IMR-90 (cell line): ENCODE measurements at regions not wholly inside any gene's neighbourhood (a gene's known extent, or its start where the extent isn't known, plus 50 kb on each side); places are given as distances from the start of the nearest gene placed in this dataset.

ENCODE experiments used
- ATAC-seq: fragments of 200-7000 bp; cut with Tn5 transposase; 2 replicates; pipeline ENCODE4 v1.9.1; 2020; ENCODE audit warnings: low read depth, mild to moderate bottlenecking, moderate library complexity
- BruUV-seq: library from RNA; stranded (reverse); fragments of 400-500 nt; replicated peaks from 2 replicates; lab custom pipeline; 2021; lab: Mats Ljungman, UMichigan
- CTCF ChIA-PET: fragments of 300-600 bp; formaldehyde crosslinking; extraction: SDS; loops from one replicate; lab custom pipeline; 2021; ENCODE audit warnings: antibody characterized with exemption; lab: Yijun Ruan, JAX
- POLR2A ChIA-PET: fragments of 300-600 bp; sonication (Branson Sonifier 250); formaldehyde crosslinking; loops from one replicate; lab custom pipeline; 2022; ENCODE audit warnings: antibody characterized with exemption; ENCODE audit not compliant: unreplicated experiment; lab: Charles Lee
- DNase-seq: peaks from one replicate; pipeline ENCODE4 v3.0.0; 2013
- H2AFZ ChIP-seq: replicated peaks from 2 replicates; pipeline ENCODE3; 2013; ENCODE audit warnings: low read length, mild to moderate bottlenecking; ENCODE audit not compliant: poor library complexity
- H2AK5ac ChIP-seq: 2 replicates; pipeline ENCODE4 v1.6.1; 2013; ENCODE audit warnings: low read depth, low read length, inconsistent platforms
- H2AK9ac ChIP-seq: replicated peaks from 2 replicates; pipeline ENCODE3; 2013; ENCODE audit warnings: mild to moderate bottlenecking, low read depth, low read length, moderate library complexity; ENCODE audit not compliant: poor library complexity
- H2BK120ac ChIP-seq: 2 replicates; pipeline ENCODE4 v1.6.1; 2013; ENCODE audit warnings: low read depth, low read length, inconsistent platforms
- H2BK15ac ChIP-seq: 3 replicates; pipeline ENCODE4 v1.6.1; 2013; ENCODE audit warnings: low read depth, low read length, inconsistent platforms
- H2BK20ac ChIP-seq: 2 replicates; pipeline ENCODE4 v1.6.1; 2013; ENCODE audit warnings: low read depth, mild to moderate bottlenecking, inconsistent platforms, low read length, moderate library complexity
- H2BK5ac ChIP-seq: 2 replicates; pipeline ENCODE4 v1.6.1; 2013; ENCODE audit warnings: mild to moderate bottlenecking, low read depth, low read length, inconsistent platforms; ENCODE audit not compliant: poor library complexity, severe bottlenecking
- H3K14ac ChIP-seq: replicated peaks from 2 replicates; pipeline ENCODE4 v1.6.1; 2013; ENCODE audit warnings: low read depth, low read length, inconsistent platforms
- H3K18ac ChIP-seq: 2 replicates; pipeline ENCODE4 v1.6.1; 2013; ENCODE audit warnings: low read depth, low read length, control low read depth
- H3K23ac ChIP-seq: 2 replicates; pipeline ENCODE4 v1.6.1; 2013; ENCODE audit warnings: low read depth, low read length, inconsistent platforms
- H3K27ac ChIP-seq: 2 replicates; pipeline ENCODE4 v1.5.1; 2013; ENCODE audit warnings: mild to moderate bottlenecking, control low read depth, low read length; ENCODE audit not compliant: insufficient read depth
- H3K27me3 ChIP-seq: 2 replicates; pipeline ENCODE4 v1.6.1; 2013; ENCODE audit warnings: low read length; ENCODE audit not compliant: control insufficient read depth, insufficient read depth
- H3K36me3 ChIP-seq: 2 replicates; pipeline ENCODE4 v1.6.1; 2013; ENCODE audit warnings: low read length, mixed read lengths; ENCODE audit not compliant: control insufficient read depth, insufficient read depth
- H3K4ac ChIP-seq: 2 replicates; pipeline ENCODE4 v1.6.1; 2013; ENCODE audit warnings: low read depth, low read length, inconsistent platforms
- H3K4me1 ChIP-seq: 2 replicates; pipeline ENCODE4 v1.6.1; 2013; ENCODE audit warnings: low read length, mixed read lengths; ENCODE audit not compliant: control insufficient read depth, insufficient read depth
- H3K4me2 ChIP-seq: 2 replicates; pipeline ENCODE4 v1.6.1; 2013; ENCODE audit warnings: low read depth, mild to moderate bottlenecking, control low read depth, low read length, moderate library complexity
- H3K4me3 ChIP-seq: 2 replicates; pipeline ENCODE4 v1.5.1; 2013; ENCODE audit warnings: low read depth, mild to moderate bottlenecking, control low read depth, low read length, moderate library complexity; ENCODE audit not compliant: insufficient read depth
- H3K56ac ChIP-seq: 2 replicates; pipeline ENCODE4 v1.6.1; 2013; ENCODE audit warnings: low read length, inconsistent platforms; ENCODE audit not compliant: insufficient read depth; ENCODE audit errors: extremely low read depth
- H3K79me1 ChIP-seq, 2 experiments: 2 replicates each; pipeline ENCODE4 v1.6.1; 2013; ENCODE audit warnings: low read length in 2 of 2, inconsistent platforms in 1 of 2, low read depth in 1 of 2
- H3K9ac ChIP-seq: 2 replicates; pipeline ENCODE4 v1.6.1; 2013; ENCODE audit warnings: low read depth, low read length, control low read depth
- H3K9me1 ChIP-seq: 2 replicates; pipeline ENCODE4 v1.6.1; 2013; ENCODE audit warnings: low read length, inconsistent platforms; ENCODE audit not compliant: insufficient read depth
- H3K9me3 ChIP-seq: 2 replicates; pipeline ENCODE4 v1.6.1; 2013; ENCODE audit warnings: low read length; ENCODE audit not compliant: control insufficient read depth, insufficient read depth
- H4K20me1 ChIP-seq: 2 replicates; pipeline ENCODE4 v1.6.1; 2013; ENCODE audit warnings: low read length, inconsistent platforms; ENCODE audit not compliant: insufficient read depth
- H4K5ac ChIP-seq: 2 replicates; pipeline ENCODE4 v1.6.1; 2013; ENCODE audit warnings: mild to moderate bottlenecking, low read depth, low read length, control low read depth
- H4K8ac ChIP-seq, 2 experiments: 2 replicates each; pipeline ENCODE4 v1.6.1; 2013; ENCODE audit warnings: low read depth in 2 of 2, low read length in 2 of 2, control low read depth in 1 of 2, inconsistent platforms in 1 of 2
- H4K91ac ChIP-seq: 2 replicates; pipeline ENCODE4 v1.6.1; 2013; ENCODE audit warnings: low read depth, low read length, inconsistent platforms; ENCODE audit not compliant: insufficient read depth
- BHLHE40 ChIP-seq: fragments of 150-350 bp; IDR thresholded peaks from 2 replicates; pipeline ENCODE4 v1.6.1; 2016; ENCODE audit warnings: mild to moderate bottlenecking, low read depth, low read length
- CEBPB ChIP-seq: IDR thresholded peaks from 2 replicates; pipeline ENCODE4 v1.6.1; 2012; ENCODE audit warnings: low read depth, low read length, improper control_type of control experiment
- CHD1 ChIP-seq: IDR thresholded peaks from 2 replicates; pipeline ENCODE4 v1.6.1; 2012; ENCODE audit warnings: low read depth, low read length, improper control_type of control experiment
- ELK1 ChIP-seq: fragments of 150-350 bp; IDR thresholded peaks from 2 replicates; pipeline ENCODE4 v1.6.1; 2016; ENCODE audit warnings: low read depth, mild to moderate bottlenecking, low read length, moderate library complexity, borderline replicate concordance
- FOS ChIP-seq: fragments of 150-350 bp; IDR thresholded peaks from 2 replicates; pipeline ENCODE4 v1.6.1; 2016; ENCODE audit warnings: low read depth, low read length
- MAFK ChIP-seq: IDR thresholded peaks from 2 replicates; pipeline ENCODE4 v1.6.1; 2012; ENCODE audit warnings: low read depth, low read length, improper control_type of control experiment
- MAZ ChIP-seq: IDR thresholded peaks from 2 replicates; pipeline ENCODE4 v1.6.1; 2012; ENCODE audit warnings: low read depth, mild to moderate bottlenecking, low read length, improper control_type of control experiment, moderate library complexity, borderline replicate concordance
- MXI1 ChIP-seq: IDR thresholded peaks from 2 replicates; pipeline ENCODE4 v1.6.1; 2012; ENCODE audit warnings: low read depth, mild to moderate bottlenecking, low read length, moderate library complexity, borderline replicate concordance
- NFE2L2 ChIP-seq: fragments of 150-350 bp; IDR thresholded peaks from 2 replicates; pipeline ENCODE4 v1.6.1; 2016; ENCODE audit warnings: low read depth, mild to moderate bottlenecking, low read length
- POLR2A ChIP-seq: IDR thresholded peaks from 2 replicates; pipeline ENCODE4 v1.6.1; 2012; ENCODE audit warnings: mild to moderate bottlenecking, low read depth, low read length
- RAD21 ChIP-seq: IDR thresholded peaks from 2 replicates; pipeline ENCODE4 v1.6.1; 2012; ENCODE audit warnings: low read length, improper control_type of control experiment
- RCOR1 ChIP-seq: IDR thresholded peaks from 2 replicates; pipeline ENCODE4 v1.6.1; 2012; ENCODE audit warnings: mild to moderate bottlenecking, low read length, improper control_type of control experiment; ENCODE audit not compliant: insufficient replicate concordance
- RFX5 ChIP-seq: IDR thresholded peaks from 2 replicates; pipeline ENCODE4 v1.8.0; 2012; ENCODE audit warnings: low read depth, mild to moderate bottlenecking, low read length, moderate library complexity
- SMC3 ChIP-seq: fragments of 150-350 bp; IDR thresholded peaks from 2 replicates; pipeline ENCODE4 v1.6.1; 2016; ENCODE audit warnings: low read depth, mild to moderate bottlenecking, antibody characterized with exemption, low read length, moderate library complexity
- WGBS, 2 experiments: methylation state at CpG; one replicate each; pipeline versions ENCODE4 v1.1.5 to v1.1.7; 2013; ENCODE audit warnings: missing lambda C conversion rate in 2 of 2; ENCODE audit not compliant: insufficient read length in 1 of 2; ENCODE audit errors: extremely low coverage in 2 of 2; 5-methylcytosine and 5-hydroxymethylcytosine counted together
- dilution Hi-C: fragments of 300-500 bp; cut with HindIII; formaldehyde crosslinking; loops from one replicate; pipeline ENCODE4 v1.14.3; 2018; ENCODE audit warnings: low sequenced_read_pairs; ENCODE audit not compliant: unreplicated experiment
- in situ Hi-C: fragments of 300-500 bp; cut with MboI; formaldehyde crosslinking; loops from 3 replicates; pipeline ENCODE4 v1.14.3; 2019; ENCODE audit warnings: low sequenced_read_pairs, inconsistent platforms, mixed read lengths
- intact Hi-C: fragments of 100-400 bp; cut with micrococcal nuclease; formaldehyde crosslinking; loops from 2 replicates; pipeline ENCODE4 v1.10.0; 2022
- TF ChIP-seq, protein P1 (sequence below): fragments of 150-350 bp; IDR thresholded peaks from 2 replicates; pipeline ENCODE4 v1.6.1; 2017; ENCODE audit warnings: mild to moderate bottlenecking, antibody characterized with exemption, low read length, low read depth

- Histone ChIP-seq H3K27me3 (no peaks in the 10 kb centered on the region), H3K4me3 (no peak overlapping the region), H2BK15ac (no peak overlapping the region), H2AFZ (no peak overlapping the region), H3K23ac (no peak overlapping the region), H4K91ac (peak overlapping the region; percentile 53; the same call in 1 of the 2 replicates), H3K14ac (no peak overlapping the region; the same call in none of the 2 replicates), H2BK120ac (peak overlapping the region; percentile 79; the same call in 1 of the 2 replicates), H2BK5ac (no peak overlapping the region), H3K79me1 (no peaks in the 10 kb centered on the region), H3K36me3 (no peaks in the 10 kb centered on the region), H3K18ac (peak overlapping the region; percentile 70; the same call in 1 of the 2 replicates), H3K9me1 (peaks cover 7% of the 10 kb centered on the region; the same call in 1 of the 2 replicates), H3K4me2 (no peak overlapping the region), H3K9ac (no peak overlapping the region), H3K56ac (no peak overlapping the region), H4K20me1 (no peaks in the 10 kb centered on the region), H3K4me1 (peaks cover 9% of the 10 kb centered on the region), H3K9me3 (no peaks in the 10 kb centered on the region; the same call in 1 of the 2 replicates), H4K5ac (no peak overlapping the region), H4K8ac (0 out of 4 replicates have a peak overlapping the region, but pooled peaks of 1 of the 2 experiments have one; percentile 38), H2BK20ac (peak overlapping the region; percentile 71; the same call in 1 of the 2 replicates), H2AK5ac (no peak overlapping the region), H3K4ac (peak overlapping the region; percentile 33; the same call in 1 of the 2 replicates), H3K27ac (no peak overlapping the region), H2AK9ac (no peak overlapping the region)
- BruUV-seq, result no TSS peak
- in situ Hi-C loops, result no loop called here
- DNase-seq (peak; percentile 8), ATAC-seq (no peak; the same call in 1 of the 2 replicates)
- dilution Hi-C loops, result no loop called here
- ChIA-PET CTCF (no interaction called here), POLR2A (no interaction called here)
- no CpG with 5 or more reads among the region's 2 CpGs for WGBS, 2 experiments
- intact Hi-C loops, result loop anchor here (5.0 kb wide), 1 partner anchor 109 kb away; no protein-coding TSS in a partner anchor
- TF ChIP-seq, protein P1, sequence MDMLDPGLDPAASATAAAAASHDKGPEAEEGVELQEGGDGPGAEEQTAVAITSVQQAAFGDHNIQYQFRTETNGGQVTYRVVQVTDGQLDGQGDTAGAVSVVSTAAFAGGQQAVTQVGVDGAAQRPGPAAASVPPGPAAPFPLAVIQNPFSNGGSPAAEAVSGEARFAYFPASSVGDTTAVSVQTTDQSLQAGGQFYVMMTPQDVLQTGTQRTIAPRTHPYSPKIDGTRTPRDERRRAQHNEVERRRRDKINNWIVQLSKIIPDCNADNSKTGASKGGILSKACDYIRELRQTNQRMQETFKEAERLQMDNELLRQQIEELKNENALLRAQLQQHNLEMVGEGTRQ, result no peak
- TF ChIP-seq MAFK (no peak), CEBPB (no peak), CHD1 (no peak), BHLHE40 (no peak), MXI1 (no peak), POLR2A (no peak), FOS (no peak), MAZ (no peak), RCOR1 (no peak), RFX5 (no peak), NFE2L2 (no peak), RAD21 (no peak), ELK1 (no peak), SMC3 (no peak)
These were observed 298.9 kb upstream of the BMP2 start for GRCh38 chr20:6468423-6469116.
